Tibial nerve (tissue), 3 donors: ENCODE measurements at regions not wholly inside any gene's neighbourhood (a gene's known extent, or its start where the extent isn't known, plus 50 kb on each side); places are given as distances from the start of the nearest gene placed in this dataset.

Experiments used
- CTCF ChIP-seq, 5 experiments: fragments of 200-600 bp in 3 of 5; fragments of 450-650 bp in 2 of 5; sonication (generic) in 3 of 5; IDR thresholded peaks; one replicate each; pipeline ENCODE4 v1.5.1; 2016 to 2019; ENCODE audit warnings: antibody characterized with exemption in 5 of 5, mild to moderate bottlenecking in 3 of 5, moderate library complexity in 2 of 5
- POLR2A ChIP-seq, 2 donors: fragments of 450-650 bp; IDR thresholded peaks; one replicate each; pipeline ENCODE4 v1.6.1; 2017; ENCODE audit warnings: antibody characterized with exemption in 2 of 2, mild to moderate bottlenecking in 2 of 2, moderate library complexity in 2 of 2

GRCh38 chr14:78018283-78018682 lies 151.9 kb upstream of the NRXN3 start:
- no peak for TF ChIP-seq CTCF (IDR thresholded peaks at IDR 0.05)
- TF ChIP-seq POLR2A (IDR thresholded peaks at IDR 0.05) = no peak
